ENCODE measurements at regions not wholly inside any gene's neighbourhood (a gene's known extent, or its start where the extent isn't known, plus 50 kb on each side); places are given as distances from the start of the nearest gene placed in this dataset.

GRCh38 chr21:26652854-26653253, 79.8 kb upstream of the CYYR1 start:
- TF ChIP-seq, protein P1, sequence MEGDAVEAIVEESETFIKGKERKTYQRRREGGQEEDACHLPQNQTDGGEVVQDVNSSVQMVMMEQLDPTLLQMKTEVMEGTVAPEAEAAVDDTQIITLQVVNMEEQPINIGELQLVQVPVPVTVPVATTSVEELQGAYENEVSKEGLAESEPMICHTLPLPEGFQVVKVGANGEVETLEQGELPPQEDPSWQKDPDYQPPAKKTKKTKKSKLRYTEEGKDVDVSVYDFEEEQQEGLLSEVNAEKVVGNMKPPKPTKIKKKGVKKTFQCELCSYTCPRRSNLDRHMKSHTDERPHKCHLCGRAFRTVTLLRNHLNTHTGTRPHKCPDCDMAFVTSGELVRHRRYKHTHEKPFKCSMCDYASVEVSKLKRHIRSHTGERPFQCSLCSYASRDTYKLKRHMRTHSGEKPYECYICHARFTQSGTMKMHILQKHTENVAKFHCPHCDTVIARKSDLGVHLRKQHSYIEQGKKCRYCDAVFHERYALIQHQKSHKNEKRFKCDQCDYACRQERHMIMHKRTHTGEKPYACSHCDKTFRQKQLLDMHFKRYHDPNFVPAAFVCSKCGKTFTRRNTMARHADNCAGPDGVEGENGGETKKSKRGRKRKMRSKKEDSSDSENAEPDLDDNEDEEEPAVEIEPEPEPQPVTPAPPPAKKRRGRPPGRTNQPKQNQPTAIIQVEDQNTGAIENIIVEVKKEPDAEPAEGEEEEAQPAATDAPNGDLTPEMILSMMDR (IDR thresholded peaks at IDR 0.05): no peak
- TF ChIP-seq, protein P2, sequence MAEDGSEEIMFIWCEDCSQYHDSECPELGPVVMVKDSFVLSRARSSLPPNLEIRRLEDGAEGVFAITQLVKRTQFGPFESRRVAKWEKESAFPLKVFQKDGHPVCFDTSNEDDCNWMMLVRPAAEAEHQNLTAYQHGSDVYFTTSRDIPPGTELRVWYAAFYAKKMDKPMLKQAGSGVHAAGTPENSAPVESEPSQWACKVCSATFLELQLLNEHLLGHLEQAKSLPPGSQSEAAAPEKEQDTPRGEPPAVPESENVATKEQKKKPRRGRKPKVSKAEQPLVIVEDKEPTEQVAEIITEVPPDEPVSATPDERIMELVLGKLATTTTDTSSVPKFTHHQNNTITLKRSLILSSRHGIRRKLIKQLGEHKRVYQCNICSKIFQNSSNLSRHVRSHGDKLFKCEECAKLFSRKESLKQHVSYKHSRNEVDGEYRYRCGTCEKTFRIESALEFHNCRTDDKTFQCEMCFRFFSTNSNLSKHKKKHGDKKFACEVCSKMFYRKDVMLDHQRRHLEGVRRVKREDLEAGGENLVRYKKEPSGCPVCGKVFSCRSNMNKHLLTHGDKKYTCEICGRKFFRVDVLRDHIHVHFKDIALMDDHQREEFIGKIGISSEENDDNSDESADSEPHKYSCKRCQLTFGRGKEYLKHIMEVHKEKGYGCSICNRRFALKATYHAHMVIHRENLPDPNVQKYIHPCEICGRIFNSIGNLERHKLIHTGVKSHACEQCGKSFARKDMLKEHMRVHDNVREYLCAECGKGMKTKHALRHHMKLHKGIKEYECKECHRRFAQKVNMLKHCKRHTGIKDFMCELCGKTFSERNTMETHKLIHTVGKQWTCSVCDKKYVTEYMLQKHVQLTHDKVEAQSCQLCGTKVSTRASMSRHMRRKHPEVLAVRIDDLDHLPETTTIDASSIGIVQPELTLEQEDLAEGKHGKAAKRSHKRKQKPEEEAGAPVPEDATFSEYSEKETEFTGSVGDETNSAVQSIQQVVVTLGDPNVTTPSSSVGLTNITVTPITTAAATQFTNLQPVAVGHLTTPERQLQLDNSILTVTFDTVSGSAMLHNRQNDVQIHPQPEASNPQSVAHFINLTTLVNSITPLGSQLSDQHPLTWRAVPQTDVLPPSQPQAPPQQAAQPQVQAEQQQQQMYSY (CRISPR knock-in tag; IDR thresholded peaks at IDR 0.05): no peak
- TF ChIP-seq, protein P3, sequence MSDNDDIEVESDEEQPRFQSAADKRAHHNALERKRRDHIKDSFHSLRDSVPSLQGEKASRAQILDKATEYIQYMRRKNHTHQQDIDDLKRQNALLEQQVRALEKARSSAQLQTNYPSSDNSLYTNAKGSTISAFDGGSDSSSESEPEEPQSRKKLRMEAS (CRISPR knock-in tag; IDR thresholded peaks at IDR 0.05): no peak
- TF ChIP-seq, protein P4, sequence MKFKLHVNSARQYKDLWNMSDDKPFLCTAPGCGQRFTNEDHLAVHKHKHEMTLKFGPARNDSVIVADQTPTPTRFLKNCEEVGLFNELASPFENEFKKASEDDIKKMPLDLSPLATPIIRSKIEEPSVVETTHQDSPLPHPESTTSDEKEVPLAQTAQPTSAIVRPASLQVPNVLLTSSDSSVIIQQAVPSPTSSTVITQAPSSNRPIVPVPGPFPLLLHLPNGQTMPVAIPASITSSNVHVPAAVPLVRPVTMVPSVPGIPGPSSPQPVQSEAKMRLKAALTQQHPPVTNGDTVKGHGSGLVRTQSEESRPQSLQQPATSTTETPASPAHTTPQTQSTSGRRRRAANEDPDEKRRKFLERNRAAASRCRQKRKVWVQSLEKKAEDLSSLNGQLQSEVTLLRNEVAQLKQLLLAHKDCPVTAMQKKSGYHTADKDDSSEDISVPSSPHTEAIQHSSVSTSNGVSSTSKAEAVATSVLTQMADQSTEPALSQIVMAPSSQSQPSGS (CRISPR knock-in tag; IDR thresholded peaks at IDR 0.05; ENCODE audit: borderline replicate concordance, low read depth): no peak
- no peak for TF ChIP-seq ATF3 (CRISPR knock-in tag; conservative IDR thresholded peaks at IDR 0.05)
